ENCODE measurements at regions not wholly inside any gene's neighbourhood (a gene's known extent, or its start where the extent isn't known, plus 50 kb on each side); places are given as distances from the start of the nearest gene placed in this dataset.

DNA sequence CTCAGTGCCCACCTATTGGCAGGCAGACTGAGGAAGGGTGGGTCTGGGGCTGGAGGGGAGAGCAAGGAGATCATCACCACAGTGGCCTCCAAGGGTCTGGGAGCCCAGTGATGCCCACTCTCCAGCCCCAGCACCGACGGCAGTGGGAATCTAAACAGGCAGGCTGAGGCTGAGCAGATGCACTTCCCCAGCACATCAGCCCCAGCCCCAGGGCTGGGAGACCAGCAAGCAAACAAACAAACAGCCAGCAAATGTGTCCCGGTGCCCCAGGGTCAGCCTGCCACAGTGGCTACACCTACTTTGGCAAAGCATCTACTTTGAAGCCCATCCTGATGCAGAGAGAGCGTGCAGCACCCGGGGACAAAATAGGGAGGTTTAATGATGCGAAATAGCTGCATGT, 216.3 kb upstream of the ZC3H12A start:
- no peak for TF ChIP-seq POLR2A (IDR thresholded peaks at IDR 0.05)
- TF ChIP-seq, protein P1, sequence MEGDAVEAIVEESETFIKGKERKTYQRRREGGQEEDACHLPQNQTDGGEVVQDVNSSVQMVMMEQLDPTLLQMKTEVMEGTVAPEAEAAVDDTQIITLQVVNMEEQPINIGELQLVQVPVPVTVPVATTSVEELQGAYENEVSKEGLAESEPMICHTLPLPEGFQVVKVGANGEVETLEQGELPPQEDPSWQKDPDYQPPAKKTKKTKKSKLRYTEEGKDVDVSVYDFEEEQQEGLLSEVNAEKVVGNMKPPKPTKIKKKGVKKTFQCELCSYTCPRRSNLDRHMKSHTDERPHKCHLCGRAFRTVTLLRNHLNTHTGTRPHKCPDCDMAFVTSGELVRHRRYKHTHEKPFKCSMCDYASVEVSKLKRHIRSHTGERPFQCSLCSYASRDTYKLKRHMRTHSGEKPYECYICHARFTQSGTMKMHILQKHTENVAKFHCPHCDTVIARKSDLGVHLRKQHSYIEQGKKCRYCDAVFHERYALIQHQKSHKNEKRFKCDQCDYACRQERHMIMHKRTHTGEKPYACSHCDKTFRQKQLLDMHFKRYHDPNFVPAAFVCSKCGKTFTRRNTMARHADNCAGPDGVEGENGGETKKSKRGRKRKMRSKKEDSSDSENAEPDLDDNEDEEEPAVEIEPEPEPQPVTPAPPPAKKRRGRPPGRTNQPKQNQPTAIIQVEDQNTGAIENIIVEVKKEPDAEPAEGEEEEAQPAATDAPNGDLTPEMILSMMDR (IDR thresholded peaks at IDR 0.05): no peak
